ENCODE measurements at regions not wholly inside any gene's neighbourhood (a gene's known extent, or its start where the extent isn't known, plus 50 kb on each side); places are given as distances from the start of the nearest gene placed in this dataset.

GRCh38 chr3:3589715-3590130 lies 209.5 kb upstream of the LRRN1 start:
- TF ChIP-seq ZNF274 (IDR thresholded peaks at IDR 0.05; ENCODE audit: low read depth, low read length) = no peak
- TF ChIP-seq YY1 (IDR thresholded peaks at IDR 0.05; ENCODE audit: insufficient read depth, insufficient read length) = no peak
- TF ChIP-seq SUZ12 (IDR thresholded peaks at IDR 0.05; ENCODE audit: extremely low read depth, insufficient read depth, insufficient read length) = no peak
